Cardiac muscle cell (in vitro differentiated cells and primary cell): ENCODE measurements at regions not wholly inside any gene's neighbourhood (a gene's known extent, or its start where the extent isn't known, plus 50 kb on each side); places are given as distances from the start of the nearest gene placed in this dataset.

Experiments used
- DNase-seq, 2 donors: peaks; one replicate each; pipeline versions ENCODE4 v3.0.0 to v3.0.0-alpha.2; 2010 to 2017; ENCODE audit warnings: low read depth in 1 of 2, low spot score in 1 of 2
- H3K27ac ChIP-seq: fragments of 200-600 bp; sonication (generic); 2 replicates; pipeline ENCODE4 v1.5.1; 2016
- H3K27me3 ChIP-seq: fragments of 200-600 bp; sonication (generic); 2 replicates; pipeline ENCODE4 v1.6.0; 2016; ENCODE audit warnings: control low read depth
- H3K36me3 ChIP-seq: fragments of 200-600 bp; sonication (generic); 2 replicates; pipeline ENCODE4 v1.5.1; 2016; ENCODE audit warnings: control low read depth
- H3K4me1 ChIP-seq: fragments of 200-600 bp; sonication (generic); 2 replicates; pipeline ENCODE4 v1.8.1; 2017; ENCODE audit warnings: low read depth, mild to moderate bottlenecking, mixed run types
- H3K4me3 ChIP-seq: fragments of 200-600 bp; sonication (generic); 2 replicates; pipeline ENCODE4 v1.5.1; 2016; ENCODE audit warnings: mild to moderate bottlenecking
- H3K9me3 ChIP-seq: fragments of 200-600 bp; sonication (generic); 2 replicates; pipeline ENCODE4 v1.5.1; 2017; ENCODE audit warnings: low read depth, mild to moderate bottlenecking, control low read depth
- TF ChIP-seq, protein P1 (sequence below): IDR thresholded peaks from 2 replicates; pipeline ENCODE4 v1.5.1; 2012; ENCODE audit warnings: low read depth, mild to moderate bottlenecking, low read length

DNA sequence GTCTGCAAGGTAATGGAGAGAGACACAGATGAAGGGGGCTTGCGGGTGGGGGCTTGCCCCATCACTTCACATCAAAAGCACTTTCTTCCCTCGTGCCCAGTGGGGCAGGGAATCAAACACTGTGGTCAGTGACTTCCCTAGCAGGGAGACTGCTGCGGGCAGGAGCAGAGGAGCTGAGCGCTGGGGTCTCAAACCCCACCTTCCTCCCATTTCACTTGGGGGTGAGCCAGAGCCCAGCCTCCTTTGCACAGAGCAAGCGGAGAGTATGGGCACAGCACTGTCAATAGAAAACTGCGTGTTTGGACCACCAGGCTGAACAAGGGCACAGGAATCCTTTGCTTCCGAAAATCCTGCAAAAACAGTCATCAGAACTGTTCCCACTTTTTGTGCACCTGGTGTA is 355.8 kb upstream of the MKI67 start:
- Histone ChIP-seq H3K36me3 (no peaks in the 10 kb centered on the region), H3K9me3 (no peaks in the 10 kb centered on the region), H3K27me3 (peaks cover 79% of the 10 kb centered on the region), H3K4me3 (no peak overlapping the region), H3K27ac (no peak overlapping the region), H3K4me1 (no peaks in the 10 kb centered on the region)
- DNase-seq = no peak
- TF ChIP-seq, protein P1, sequence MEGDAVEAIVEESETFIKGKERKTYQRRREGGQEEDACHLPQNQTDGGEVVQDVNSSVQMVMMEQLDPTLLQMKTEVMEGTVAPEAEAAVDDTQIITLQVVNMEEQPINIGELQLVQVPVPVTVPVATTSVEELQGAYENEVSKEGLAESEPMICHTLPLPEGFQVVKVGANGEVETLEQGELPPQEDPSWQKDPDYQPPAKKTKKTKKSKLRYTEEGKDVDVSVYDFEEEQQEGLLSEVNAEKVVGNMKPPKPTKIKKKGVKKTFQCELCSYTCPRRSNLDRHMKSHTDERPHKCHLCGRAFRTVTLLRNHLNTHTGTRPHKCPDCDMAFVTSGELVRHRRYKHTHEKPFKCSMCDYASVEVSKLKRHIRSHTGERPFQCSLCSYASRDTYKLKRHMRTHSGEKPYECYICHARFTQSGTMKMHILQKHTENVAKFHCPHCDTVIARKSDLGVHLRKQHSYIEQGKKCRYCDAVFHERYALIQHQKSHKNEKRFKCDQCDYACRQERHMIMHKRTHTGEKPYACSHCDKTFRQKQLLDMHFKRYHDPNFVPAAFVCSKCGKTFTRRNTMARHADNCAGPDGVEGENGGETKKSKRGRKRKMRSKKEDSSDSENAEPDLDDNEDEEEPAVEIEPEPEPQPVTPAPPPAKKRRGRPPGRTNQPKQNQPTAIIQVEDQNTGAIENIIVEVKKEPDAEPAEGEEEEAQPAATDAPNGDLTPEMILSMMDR = no peak

- DNase-seq = no peak
- no peak overlapping the region for H3K27ac ChIP-seq
- H3K9me3 ChIP-seq = no peaks in the 10 kb centered on the region
- H3K36me3 ChIP-seq = no peaks in the 10 kb centered on the region
- H3K4me1 ChIP-seq = no peaks in the 10 kb centered on the region
- TF ChIP-seq, protein P1 = no peak
- H3K27me3 ChIP-seq = peaks cover 72% of the 10 kb centered on the region
- no peak overlapping the region for H3K4me3 ChIP-seq
Observed at GRCh38 chr10:128483216-128483615, 357.0 kb upstream of the MKI67 start.

GRCh38 chr10:128484041-128484440 is 357.8 kb upstream of the MKI67 start:
- Histone ChIP-seq H3K9me3 (no peaks in the 10 kb centered on the region), H3K27ac (no peak overlapping the region), H3K36me3 (no peaks in the 10 kb centered on the region), H3K4me3 (no peak overlapping the region), H3K27me3 (peaks cover 64% of the 10 kb centered on the region), H3K4me1 (no peaks in the 10 kb centered on the region)
- DNase-seq = no peak
- TF ChIP-seq, protein P1 = no peak

DNA sequence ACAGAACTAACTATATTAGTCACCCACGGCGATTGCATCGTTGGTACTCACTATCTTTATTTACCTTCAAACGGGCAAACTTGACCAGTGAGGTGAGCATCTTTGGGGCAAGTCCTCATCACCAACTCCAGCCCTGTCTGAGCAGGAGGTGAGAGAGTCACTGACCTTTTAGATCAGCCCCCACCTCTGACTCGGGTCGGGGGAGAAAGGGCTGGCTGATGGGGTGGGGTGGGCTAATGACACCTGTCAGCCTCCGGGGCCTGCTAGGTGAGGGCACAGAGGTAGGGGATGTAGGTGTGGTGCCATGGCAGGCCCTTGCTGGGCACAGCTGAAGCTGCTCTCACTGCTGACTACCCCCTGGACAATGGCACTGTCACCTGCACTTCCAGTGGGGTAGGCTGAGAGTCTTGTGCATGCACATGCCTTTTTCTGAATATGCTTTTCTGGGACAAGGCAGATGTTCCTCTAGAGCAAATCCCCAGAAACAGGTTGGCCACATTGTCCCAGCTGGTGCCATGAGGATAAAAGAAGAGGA is 359.5 kb upstream of the MKI67 start:
- Histone ChIP-seq H3K4me3 (no peak overlapping the region), H3K27ac (no peak overlapping the region), H3K27me3 (peaks cover 60% of the 10 kb centered on the region), H3K4me1 (no peaks in the 10 kb centered on the region), H3K36me3 (no peaks in the 10 kb centered on the region), H3K9me3 (no peaks in the 10 kb centered on the region)
- TF ChIP-seq, protein P1 = no peak
- no peak for DNase-seq

DNA sequence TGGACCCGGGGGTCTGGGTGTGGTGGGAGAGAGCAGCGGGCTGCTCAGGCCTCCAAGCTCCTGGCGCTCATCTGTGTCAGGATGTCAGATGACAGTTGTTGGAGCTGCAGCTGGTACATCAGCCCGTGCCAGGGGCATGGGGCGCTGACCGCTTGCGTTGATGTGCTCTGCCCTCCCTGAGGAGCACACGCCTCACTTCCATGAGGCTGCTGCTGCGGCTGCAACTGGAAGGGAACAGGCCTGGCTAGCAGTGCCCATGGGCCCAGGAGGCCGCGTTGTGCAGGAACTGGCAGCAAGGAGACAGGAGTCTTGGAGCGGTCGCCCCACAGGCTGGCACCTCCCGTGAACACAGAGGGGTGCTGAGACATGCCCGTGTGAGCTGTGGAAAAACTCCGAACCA is 361.3 kb upstream of the MKI67 start:
- no peak overlapping the region for H3K27ac ChIP-seq
- TF ChIP-seq, protein P1 = no peak
- H3K27me3 ChIP-seq = peaks cover 60% of the 10 kb centered on the region
- H3K9me3 ChIP-seq = no peaks in the 10 kb centered on the region
- H3K4me3 ChIP-seq = no peak overlapping the region
- no peaks in the 10 kb centered on the region for H3K4me1 ChIP-seq
- no peak for DNase-seq
- no peaks in the 10 kb centered on the region for H3K36me3 ChIP-seq
